GM12801 (cell line): ENCODE measurements at regions not wholly inside any gene's neighbourhood (a gene's known extent, or its start where the extent isn't known, plus 50 kb on each side); places are given as distances from the start of the nearest gene placed in this dataset.

Experiments
- TF ChIP-seq, protein P1 (sequence below): IDR thresholded peaks from one replicate; pipeline ENCODE4 v1.5.1; 2011; ENCODE audit warnings: control low read depth; ENCODE audit not compliant: insufficient read length; ENCODE audit errors: extremely low read depth

DNA sequence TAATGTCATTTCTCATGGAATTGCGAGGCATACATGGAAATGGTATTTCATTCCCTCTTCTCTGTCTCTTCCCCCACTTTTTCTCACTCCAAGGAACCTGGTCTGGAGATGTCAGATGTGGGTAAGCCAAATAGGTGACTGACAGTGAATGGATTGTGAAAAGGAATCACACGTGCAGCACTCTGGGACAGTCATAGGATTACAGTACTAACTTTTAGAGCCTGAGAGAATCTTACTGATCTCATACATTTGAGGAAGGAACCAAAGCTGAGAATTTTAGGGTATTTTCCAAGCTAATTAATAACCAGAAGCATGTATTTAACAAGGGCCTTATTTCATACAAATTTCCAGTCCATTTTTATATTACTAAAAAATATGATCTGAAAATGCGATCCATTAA, 58.1 kb upstream of the ERBB4 start:
- TF ChIP-seq, protein P1, sequence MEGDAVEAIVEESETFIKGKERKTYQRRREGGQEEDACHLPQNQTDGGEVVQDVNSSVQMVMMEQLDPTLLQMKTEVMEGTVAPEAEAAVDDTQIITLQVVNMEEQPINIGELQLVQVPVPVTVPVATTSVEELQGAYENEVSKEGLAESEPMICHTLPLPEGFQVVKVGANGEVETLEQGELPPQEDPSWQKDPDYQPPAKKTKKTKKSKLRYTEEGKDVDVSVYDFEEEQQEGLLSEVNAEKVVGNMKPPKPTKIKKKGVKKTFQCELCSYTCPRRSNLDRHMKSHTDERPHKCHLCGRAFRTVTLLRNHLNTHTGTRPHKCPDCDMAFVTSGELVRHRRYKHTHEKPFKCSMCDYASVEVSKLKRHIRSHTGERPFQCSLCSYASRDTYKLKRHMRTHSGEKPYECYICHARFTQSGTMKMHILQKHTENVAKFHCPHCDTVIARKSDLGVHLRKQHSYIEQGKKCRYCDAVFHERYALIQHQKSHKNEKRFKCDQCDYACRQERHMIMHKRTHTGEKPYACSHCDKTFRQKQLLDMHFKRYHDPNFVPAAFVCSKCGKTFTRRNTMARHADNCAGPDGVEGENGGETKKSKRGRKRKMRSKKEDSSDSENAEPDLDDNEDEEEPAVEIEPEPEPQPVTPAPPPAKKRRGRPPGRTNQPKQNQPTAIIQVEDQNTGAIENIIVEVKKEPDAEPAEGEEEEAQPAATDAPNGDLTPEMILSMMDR, result no peak

DNA sequence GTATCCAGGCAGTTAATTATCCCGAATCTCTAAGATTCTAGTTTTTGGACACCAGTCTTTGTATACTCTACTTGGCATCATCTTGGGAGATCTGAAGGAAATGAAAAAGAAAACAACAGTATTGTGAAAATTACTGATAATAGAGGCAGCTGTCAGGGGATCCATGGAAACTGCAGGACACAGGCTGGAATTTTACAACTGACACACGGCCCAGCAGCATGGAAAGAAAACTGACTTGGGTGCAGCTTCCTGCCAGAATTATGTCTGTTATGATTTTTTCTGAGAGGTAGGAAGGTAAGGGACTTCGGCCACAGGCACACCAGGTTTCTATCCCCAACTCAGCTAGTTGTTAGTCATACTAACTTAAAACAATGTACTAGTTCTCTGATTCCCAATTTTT, 57.7 kb upstream of the ERBB4 start:
- TF ChIP-seq, protein P1, result no peak

DNA sequence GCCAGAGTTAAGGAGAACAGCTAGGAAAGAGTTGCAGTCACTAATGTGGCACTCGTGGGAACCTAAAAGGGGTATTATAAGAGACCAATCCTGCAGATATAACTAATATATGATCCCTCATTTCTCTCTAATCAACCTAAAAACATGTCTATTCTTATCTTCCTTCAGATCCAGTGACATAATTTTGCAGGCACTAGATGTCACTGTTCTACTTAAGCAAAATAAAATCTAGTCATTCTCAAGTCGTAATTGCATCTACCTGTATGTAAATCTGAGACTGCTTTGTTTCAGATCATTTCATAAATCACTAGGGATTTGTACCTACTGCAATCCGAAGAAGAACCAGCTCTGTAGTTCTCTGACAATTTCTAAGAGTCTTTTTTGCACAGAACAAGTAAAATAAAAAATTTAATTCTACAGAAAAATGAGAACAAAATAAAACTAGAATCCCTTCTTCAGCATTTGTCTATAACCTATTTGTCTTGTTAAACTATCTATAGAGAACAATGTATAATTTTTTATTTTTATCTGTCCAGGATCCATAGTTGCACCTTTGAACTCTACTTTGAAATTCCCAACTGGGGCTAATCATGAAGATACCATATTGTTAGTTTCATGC, 56.5 kb upstream of the ERBB4 start:
- TF ChIP-seq, protein P1, result no peak

DNA sequence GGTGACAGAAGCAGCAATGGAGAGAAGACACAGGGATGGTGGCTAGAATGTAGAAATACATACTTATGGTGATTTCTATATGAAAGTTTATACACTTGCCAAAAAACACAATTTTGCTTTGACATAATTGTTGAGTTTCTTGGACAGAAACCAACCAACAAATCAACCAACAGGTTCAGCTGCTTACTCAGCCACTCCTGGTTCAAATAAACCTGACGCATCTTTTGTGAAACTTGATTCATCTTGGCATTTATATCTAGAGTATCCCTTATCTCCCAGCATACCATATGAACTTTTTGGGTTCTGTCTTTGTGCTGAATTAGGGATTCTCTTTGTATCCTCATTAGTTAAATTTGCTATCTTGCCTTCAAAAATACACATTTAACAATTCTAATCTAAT, 54.1 kb upstream of the ERBB4 start:
- TF ChIP-seq, protein P1, result no peak
